Activated naive CD8-positive, alpha-beta T cell treated with anti-CD3 and anti-CD28 coated beads, Interleukin-2, amount 10 ng/mL, durations not matched to agents 7 days and 5 days (primary cell): ENCODE measurements at regions not wholly inside any gene's neighbourhood (a gene's known extent, or its start where the extent isn't known, plus 50 kb on each side); places are given as distances from the start of the nearest gene placed in this dataset.

Source experiments
- ATAC-seq: fragments of 150-1000 bp; cut with Tn5 transposase; one replicate; pipeline ENCODE4 v1.10.0; 2021; ENCODE audit warnings: low read depth, moderate library complexity
- POLR2A ChIA-PET: fragments of 350-600 bp; sonication (Branson Sonifier 250); formaldehyde crosslinking; loops from one replicate; lab custom pipeline; 2021; ENCODE audit warnings: antibody characterized with exemption; lab: Charles Lee
- DNase-seq: peaks from one replicate; pipeline ENCODE4 v3.0.0; 2021
- H3K27ac Mint-ChIP-seq: one replicate; pipeline ENCODE4 v1.8.0; 2022; ENCODE audit warnings: mild to moderate bottlenecking, mixed read lengths
- H3K27me3 Mint-ChIP-seq: one replicate; pipeline ENCODE4 v1.8.0; 2022; ENCODE audit warnings: mild to moderate bottlenecking, moderate library complexity, mixed read lengths
- H3K36me3 Mint-ChIP-seq: one replicate; pipeline ENCODE4 v1.8.0; 2021; ENCODE audit warnings: mild to moderate bottlenecking, mixed read lengths
- H3K4me1 Mint-ChIP-seq: one replicate; pipeline ENCODE4 v1.8.0; 2021; ENCODE audit warnings: mixed read lengths
- H3K4me3 Mint-ChIP-seq: one replicate; pipeline ENCODE4 v1.8.0; 2022; ENCODE audit warnings: mild to moderate bottlenecking, moderate library complexity, mixed read lengths
- H3K9me3 Mint-ChIP-seq: one replicate; pipeline ENCODE4 v1.8.0; 2021; ENCODE audit warnings: mixed read lengths

DNA sequence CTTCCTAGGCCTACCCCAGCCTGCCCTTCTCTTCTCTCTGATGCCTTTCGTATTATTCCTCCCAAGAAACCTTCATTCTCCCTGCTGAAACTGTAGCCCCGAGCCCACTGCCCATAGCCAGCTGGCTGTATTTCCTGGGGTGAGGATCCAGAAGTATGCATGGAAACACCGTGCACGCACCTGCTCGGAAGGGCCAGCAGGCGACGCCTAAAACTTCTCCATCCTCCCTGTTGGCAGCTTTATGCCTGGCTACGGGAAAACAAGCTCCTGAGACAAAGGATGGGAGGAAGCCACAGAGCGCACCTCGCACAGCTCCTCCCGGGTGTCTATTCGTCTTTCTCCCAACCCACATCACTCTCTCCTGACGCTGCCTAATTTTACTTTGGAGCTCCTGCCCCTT lies 69.0 kb upstream of the CAPRIN2 start:
- Mint-ChIP-seq H3K27me3 (peaks cover 42% of the 10 kb centered on the region), H3K4me3 (peak overlapping the region; percentile 88), H3K4me1 (peaks cover 10% of the 10 kb centered on the region), H3K27ac (no peak overlapping the region), H3K36me3 (no peaks in the 10 kb centered on the region), H3K9me3 (no peaks in the 10 kb centered on the region)
- DNase-seq, result no peak
- POLR2A ChIA-PET, result no interaction called here
- ATAC-seq, result no peak

DNA sequence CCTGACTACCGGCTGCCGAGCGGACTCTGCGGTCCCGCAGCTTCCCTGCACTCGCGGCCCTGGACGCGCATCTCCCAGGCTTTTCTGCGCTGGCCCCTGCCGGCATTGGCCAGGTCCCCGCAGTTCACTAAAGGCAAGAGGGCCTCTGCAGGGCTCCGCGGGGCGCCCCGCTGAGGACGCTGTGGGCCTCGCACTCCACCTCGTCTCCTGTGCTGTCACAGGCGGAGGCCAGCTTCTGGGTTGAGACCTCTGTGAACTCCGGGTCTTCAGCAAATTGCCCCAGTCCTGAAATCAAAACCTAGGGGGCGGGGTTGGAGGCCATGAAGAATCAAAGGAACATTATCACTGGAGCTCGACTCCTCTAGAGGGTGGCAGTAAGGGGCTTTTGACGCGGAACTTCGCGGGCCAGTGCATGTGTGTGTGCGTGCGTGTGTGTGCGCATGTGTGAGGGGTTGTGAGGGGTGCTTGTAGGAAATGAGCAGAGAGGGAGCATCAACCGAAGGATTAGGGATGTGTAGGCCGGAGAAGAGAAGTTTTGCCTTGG lies 68.5 kb upstream of the CAPRIN2 start:
- Mint-ChIP-seq H3K9me3 (no peaks in the 10 kb centered on the region), H3K36me3 (no peaks in the 10 kb centered on the region), H3K27me3 (peaks cover 42% of the 10 kb centered on the region), H3K27ac (no peak overlapping the region), H3K4me1 (peaks cover 10% of the 10 kb centered on the region), H3K4me3 (peak overlapping the region; percentile 88)
- DNase-seq (peak; percentile 48), ATAC-seq (peak; percentile 71)
- POLR2A ChIA-PET, result no interaction called here

DNA sequence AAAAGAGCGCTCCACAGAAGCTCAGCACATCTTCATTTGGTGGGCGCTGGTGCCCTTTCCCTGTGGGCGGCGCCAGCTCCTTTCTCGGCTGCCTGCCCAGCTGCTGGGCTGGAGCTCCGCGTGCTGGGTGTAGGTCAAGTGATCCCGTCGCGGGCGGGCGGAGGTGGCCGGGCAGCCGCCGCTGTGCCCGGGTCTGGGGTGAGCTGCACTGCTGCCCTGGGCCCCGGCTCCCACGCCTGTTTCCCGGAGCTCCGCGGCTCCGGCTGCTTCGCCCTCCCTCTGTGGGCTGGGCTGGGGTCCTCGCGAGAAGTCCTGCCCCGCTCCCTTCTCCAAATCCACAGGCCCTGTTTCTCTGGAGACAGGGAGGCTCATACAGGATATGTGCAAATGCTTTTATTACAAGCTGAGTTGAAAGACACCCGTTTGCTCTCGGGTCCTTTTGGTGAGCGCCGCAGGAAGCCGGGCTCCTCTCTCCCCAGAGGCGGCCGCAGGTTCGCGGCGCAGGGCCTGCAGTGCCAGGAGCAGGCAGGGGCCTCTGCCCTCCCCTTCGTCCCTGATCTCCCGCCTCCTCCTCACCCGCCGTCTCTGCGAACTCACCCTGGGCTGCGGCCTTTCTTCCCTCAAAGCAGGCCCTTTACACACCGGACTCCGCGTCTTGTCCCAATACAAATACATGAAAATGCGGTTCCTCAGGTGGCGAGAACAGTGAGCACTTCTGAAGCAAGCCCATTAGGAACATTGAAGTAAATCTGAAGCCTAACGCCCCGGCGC lies 67.8 kb upstream of the CAPRIN2 start:
- POLR2A ChIA-PET, result no interaction called here
- ATAC-seq (peak; percentile 75), DNase-seq (peak; percentile 64)
- Mint-ChIP-seq H3K4me3 (peak overlapping the region; percentile 88), H3K9me3 (no peaks in the 10 kb centered on the region), H3K36me3 (no peaks in the 10 kb centered on the region), H3K27ac (no peak overlapping the region), H3K4me1 (peaks cover 10% of the 10 kb centered on the region), H3K27me3 (peaks cover 42% of the 10 kb centered on the region)

DNA sequence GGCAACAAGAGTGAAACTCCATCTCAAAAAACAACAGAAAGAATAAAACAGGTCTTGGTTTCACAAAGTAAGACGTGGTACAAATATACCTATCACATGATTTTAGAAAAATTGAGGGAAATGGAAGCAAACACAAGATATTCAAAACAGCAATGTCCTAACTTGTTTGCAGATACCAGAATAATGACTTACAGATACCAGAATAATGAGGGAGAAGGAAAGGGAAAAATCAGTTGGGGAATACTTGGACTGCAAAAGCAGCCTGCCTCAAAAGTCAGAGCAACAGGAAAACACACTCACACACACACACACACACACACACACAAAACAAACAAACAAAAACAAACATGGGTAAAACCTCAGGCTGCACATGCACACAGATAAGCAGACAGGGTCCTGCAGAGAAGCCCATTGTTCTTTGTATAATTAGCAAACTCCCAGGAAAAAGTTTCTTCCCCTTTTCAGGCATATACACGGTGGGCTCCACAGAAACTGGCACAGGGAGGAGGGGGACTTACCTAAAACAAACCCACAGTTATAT lies 65.7 kb upstream of the CAPRIN2 start:
- Mint-ChIP-seq H3K4me1 (peaks cover 10% of the 10 kb centered on the region), H3K27me3 (peaks cover 48% of the 10 kb centered on the region), H3K27ac (no peak overlapping the region), H3K36me3 (no peaks in the 10 kb centered on the region), H3K9me3 (no peaks in the 10 kb centered on the region), H3K4me3 (no peak overlapping the region)
- no peak for DNase-seq
- POLR2A ChIA-PET, result no interaction called here
- ATAC-seq, result no peak

DNA sequence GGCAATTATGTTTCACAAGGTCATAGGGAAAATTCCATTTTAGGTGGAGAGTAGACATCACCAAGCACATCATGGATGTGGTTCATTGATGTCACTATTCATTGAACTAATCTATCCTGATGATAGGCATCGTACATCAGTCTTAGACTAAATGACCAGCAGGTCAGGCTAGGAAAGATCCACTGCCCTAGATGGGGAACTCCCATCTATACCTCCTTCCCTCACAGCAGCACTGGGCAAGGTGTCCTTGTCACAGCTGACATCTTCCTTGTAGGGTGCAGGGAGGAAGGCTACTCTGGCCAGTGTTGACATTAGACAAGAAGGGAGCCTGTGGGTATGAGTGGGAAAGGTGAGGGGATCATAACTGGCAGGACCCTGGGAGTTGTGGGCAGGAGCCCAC lies 63.8 kb upstream of the CAPRIN2 start:
- ATAC-seq (no peak), DNase-seq (no peak)
- Mint-ChIP-seq H3K9me3 (no peaks in the 10 kb centered on the region), H3K27ac (no peak overlapping the region), H3K27me3 (peaks cover 41% of the 10 kb centered on the region), H3K36me3 (no peaks in the 10 kb centered on the region), H3K4me3 (no peak overlapping the region), H3K4me1 (peaks cover 8% of the 10 kb centered on the region)
- POLR2A ChIA-PET, result no interaction called here

DNA sequence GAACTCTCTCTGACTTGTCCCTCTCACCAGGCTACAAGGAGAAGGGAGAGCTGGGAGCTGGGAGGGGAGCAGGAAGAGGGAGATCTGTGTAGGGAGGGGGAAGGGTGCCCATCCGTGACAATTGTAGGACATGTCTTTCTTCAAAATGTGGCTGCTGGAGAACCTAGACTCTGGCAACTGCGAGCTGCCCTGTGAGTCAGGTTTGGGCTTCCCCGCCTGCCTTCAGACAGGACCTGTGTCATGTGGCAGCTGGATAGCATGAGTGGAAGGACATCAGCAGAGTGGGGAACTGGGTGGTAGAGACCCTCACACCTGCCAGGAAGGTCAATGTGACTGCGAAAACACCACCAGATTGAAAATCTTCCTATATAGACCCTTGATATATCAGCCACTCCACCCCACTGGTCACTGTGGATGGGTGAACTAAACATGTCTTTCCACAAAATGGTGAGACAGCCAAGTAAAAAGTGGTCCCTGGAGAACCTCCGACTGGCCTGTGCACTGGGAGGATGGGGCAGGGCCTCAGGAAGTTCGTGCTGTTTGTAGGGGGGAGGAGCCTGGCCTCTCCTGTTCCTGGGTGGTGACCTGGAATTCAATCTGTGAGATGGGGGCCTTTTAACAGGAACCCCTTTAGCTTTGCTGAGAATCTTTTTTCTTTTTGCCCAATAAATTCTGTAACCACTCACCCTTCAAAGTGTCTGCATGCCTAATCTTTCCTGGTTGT lies 62.2 kb upstream of the CAPRIN2 start:
- DNase-seq (no peak), ATAC-seq (no peak)
- Mint-ChIP-seq H3K36me3 (no peaks in the 10 kb centered on the region), H3K27ac (no peak overlapping the region), H3K9me3 (no peaks in the 10 kb centered on the region), H3K4me3 (no peak overlapping the region), H3K4me1 (no peaks in the 10 kb centered on the region), H3K27me3 (peaks cover 35% of the 10 kb centered on the region)
- POLR2A ChIA-PET, result no interaction called here

DNA sequence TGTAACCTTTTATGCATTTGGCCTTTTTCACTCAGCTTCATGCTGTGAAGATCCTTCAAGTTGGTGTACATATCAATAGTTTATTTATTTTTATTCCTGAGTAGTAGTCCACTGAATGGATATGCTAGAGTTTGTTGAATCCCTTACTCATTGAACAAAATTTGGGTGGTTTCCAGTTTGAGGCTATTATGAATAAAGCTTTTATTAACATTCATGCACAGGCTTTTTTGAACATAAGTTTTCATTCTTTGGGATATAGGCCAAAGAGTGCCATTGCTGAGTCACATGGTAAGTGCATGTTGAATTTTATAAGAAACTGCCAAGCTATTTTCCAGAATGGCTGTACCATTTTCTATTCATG lies 59.5 kb upstream of the CAPRIN2 start:
- POLR2A ChIA-PET, result no interaction called here

DNA sequence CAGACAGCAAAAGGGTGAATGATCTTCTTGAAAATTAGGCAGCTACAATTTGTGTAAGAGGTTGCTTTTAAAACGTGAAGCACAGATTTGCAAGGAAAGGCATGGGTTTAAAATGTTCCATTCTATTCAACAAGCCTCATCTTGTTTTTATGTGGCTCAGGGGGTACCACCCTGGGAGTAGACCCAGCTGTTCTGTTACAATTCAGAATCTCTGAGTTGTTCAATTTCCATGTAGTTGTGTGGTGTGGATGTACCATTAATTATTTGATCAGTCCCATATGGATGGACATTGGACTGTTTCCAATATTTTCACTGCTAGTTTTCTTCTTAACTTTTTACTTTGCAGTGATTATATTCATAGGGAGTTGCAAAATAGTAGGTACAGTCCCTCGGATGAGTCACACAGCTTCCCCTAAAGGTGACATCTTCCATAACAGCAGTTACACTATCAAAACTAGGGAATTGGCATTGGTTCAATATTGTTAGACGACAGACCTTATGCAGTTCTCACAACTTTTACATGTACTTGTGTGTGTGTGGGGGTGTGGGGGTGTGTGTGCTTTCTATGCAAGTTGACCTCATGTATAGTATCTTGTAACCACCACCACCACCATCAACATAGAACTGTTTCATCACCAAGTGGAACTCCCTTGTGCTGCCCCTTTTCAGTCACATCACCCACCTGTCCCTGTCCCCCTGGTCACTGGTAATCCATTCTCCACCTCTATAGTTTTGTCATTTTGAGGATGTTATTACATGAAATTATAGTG lies 59.0 kb upstream of the CAPRIN2 start:
- Mint-ChIP-seq H3K4me1 (no peaks in the 10 kb centered on the region), H3K4me3 (no peak overlapping the region), H3K27me3 (peaks cover 27% of the 10 kb centered on the region), H3K36me3 (no peaks in the 10 kb centered on the region), H3K9me3 (no peaks in the 10 kb centered on the region), H3K27ac (no peak overlapping the region)
- no peak for DNase-seq
- POLR2A ChIA-PET, result no interaction called here
- no peak for ATAC-seq

More for the DNA sequence above, 59.5 kb upstream of the CAPRIN2 start:
- Mint-ChIP-seq H3K4me1 (no peaks in the 10 kb centered on the region), H3K4me3 (no peak overlapping the region), H3K27ac (no peak overlapping the region), H3K36me3 (no peaks in the 10 kb centered on the region), H3K9me3 (no peaks in the 10 kb centered on the region), H3K27me3 (peaks cover 23% of the 10 kb centered on the region)
- DNase-seq, result no peak
- no peak for ATAC-seq

DNA sequence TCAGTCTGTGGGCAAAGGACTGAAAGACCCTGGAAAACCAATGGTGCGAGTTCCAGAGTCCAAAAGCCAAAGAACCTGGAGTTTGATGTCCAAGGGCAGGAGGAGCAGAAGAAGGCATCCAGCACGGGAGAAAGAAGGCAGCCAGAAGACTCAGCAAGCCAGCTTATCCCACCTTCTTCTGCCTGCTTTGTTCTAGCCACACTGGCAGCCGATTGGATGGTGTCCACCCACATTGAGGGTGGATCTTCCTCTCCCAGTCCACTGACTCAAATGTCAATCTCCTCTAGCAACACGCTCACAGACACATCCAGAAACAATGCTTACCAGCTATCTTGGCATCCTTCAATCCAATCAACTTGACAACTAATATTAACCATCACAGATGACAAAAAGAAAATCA lies 57.2 kb upstream of the CAPRIN2 start:
- no peak for DNase-seq
- no peak overlapping the region for H3K4me3 Mint-ChIP-seq
- no peaks in the 10 kb centered on the region for H3K4me1 Mint-ChIP-seq
- POLR2A ChIA-PET, result no interaction called here
- no peaks in the 10 kb centered on the region for H3K9me3 Mint-ChIP-seq
- H3K27me3 Mint-ChIP-seq, result peaks cover 35% of the 10 kb centered on the region
- no peak overlapping the region for H3K27ac Mint-ChIP-seq
- no peaks in the 10 kb centered on the region for H3K36me3 Mint-ChIP-seq
- no peak for ATAC-seq

DNA sequence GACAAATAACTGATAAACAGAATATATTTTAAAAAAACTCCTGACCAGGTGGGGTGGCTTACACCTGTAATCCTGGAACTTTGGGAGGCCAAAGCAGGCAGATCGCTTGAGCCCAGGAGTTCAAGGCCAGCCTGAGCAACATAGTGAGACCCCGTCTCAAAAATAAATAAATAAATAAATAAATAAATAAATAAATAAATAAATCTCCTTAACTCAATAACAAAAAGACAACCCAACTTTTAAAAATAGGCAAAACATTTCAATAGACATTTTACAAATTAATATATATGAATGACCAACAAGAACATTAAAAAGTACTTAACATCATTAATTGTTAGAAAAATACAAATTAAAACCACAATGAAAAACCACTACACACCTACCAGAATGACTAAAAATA lies 56.2 kb upstream of the CAPRIN2 start:
- Mint-ChIP-seq H3K27me3 (peaks cover 30% of the 10 kb centered on the region), H3K36me3 (no peaks in the 10 kb centered on the region), H3K4me3 (no peak overlapping the region), H3K27ac (no peak overlapping the region), H3K4me1 (no peaks in the 10 kb centered on the region), H3K9me3 (no peaks in the 10 kb centered on the region)
- no peak for DNase-seq
- POLR2A ChIA-PET, result no interaction called here
- ATAC-seq, result no peak

DNA sequence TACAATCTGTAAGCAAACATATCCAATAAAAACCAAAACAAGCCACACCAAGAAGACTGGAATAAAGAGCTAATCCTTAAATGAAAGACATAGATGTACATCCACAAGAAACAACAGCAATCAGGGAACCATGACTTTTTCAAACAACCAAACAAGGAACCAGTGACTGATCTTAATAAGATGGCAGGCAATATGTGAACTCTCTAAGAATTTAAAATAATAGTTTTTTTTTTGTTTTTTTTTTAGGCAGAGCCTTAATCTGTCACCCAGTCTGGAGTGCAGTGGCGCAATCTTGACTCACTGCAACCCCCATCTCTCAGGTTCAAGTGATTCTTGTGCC lies 52.9 kb upstream of the CAPRIN2 start:
- Mint-ChIP-seq H3K4me3 (no peak overlapping the region), H3K27ac (no peak overlapping the region), H3K9me3 (no peaks in the 10 kb centered on the region), H3K36me3 (no peaks in the 10 kb centered on the region), H3K27me3 (peaks cover 29% of the 10 kb centered on the region), H3K4me1 (no peaks in the 10 kb centered on the region)
- ATAC-seq, result no peak
- POLR2A ChIA-PET, result no interaction called here
- no peak for DNase-seq

DNA sequence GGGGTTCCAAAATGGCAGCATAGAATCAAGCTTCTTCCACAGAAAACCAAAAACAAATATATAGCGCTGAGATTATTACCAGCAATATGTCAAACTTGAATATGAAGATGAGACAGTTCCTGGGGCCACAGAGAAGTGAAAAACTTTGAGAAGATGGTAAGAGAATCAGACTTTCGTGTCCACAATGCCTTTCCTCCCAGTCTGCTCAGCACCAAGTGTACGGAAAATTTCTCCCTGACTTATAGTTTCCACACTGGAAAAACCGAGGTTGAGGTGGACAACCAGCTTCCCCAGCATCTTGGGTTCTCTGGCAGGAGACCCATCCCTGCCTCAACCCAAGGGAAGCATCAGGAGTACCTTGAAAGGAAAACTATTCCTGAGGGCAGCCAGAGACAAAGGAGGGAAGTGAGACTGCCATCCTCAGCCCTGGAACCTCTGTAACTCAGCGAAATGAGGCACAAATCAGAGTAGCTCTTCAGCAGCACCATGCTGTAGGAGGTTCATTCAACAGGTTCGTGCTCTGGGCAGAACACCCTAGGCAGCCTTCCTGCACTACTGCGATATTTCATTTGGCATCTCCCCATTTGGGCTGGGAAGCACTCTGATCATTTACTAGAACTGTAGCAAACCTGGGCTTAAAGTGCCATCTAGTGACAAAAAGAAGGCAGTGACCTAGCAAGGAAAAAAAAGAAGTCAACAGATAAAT lies 52.4 kb upstream of the CAPRIN2 start:
- H3K27ac Mint-ChIP-seq, result no peak overlapping the region
- no peaks in the 10 kb centered on the region for H3K36me3 Mint-ChIP-seq
- no peak for DNase-seq
- H3K4me1 Mint-ChIP-seq, result no peaks in the 10 kb centered on the region
- POLR2A ChIA-PET, result no interaction called here
- no peaks in the 10 kb centered on the region for H3K9me3 Mint-ChIP-seq
- no peak for ATAC-seq
- H3K27me3 Mint-ChIP-seq, result peaks cover 27% of the 10 kb centered on the region
- H3K4me3 Mint-ChIP-seq, result no peak overlapping the region

DNA sequence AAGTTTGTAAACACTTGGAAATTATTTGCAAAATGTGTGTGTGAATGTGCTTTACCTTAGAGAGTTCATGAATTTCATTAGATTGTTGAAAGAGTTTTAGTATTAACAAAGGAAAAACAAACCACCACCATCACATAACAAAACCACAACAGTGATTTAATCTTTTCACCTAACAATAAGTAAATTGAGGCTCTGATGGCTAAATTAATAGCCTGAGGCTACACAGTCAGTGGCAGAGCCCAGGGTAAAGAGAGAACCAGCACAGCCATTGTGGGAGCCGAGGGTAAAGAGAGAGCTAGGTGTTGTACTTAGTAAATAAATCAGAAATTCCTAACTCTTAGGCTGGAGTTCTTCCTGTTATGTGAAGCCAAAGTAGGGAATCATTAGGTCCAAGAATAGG lies 51.2 kb upstream of the CAPRIN2 start:
- Mint-ChIP-seq H3K4me3 (no peak overlapping the region), H3K9me3 (no peaks in the 10 kb centered on the region), H3K4me1 (no peaks in the 10 kb centered on the region), H3K27me3 (peaks cover 25% of the 10 kb centered on the region), H3K27ac (no peak overlapping the region), H3K36me3 (no peaks in the 10 kb centered on the region)
- POLR2A ChIA-PET, result no interaction called here
- ATAC-seq (no peak), DNase-seq (no peak)
